ENCODE measurements at regions not wholly inside any gene's neighbourhood (a gene's known extent, or its start where the extent isn't known, plus 50 kb on each side); places are given as distances from the start of the nearest gene placed in this dataset.

DNA sequence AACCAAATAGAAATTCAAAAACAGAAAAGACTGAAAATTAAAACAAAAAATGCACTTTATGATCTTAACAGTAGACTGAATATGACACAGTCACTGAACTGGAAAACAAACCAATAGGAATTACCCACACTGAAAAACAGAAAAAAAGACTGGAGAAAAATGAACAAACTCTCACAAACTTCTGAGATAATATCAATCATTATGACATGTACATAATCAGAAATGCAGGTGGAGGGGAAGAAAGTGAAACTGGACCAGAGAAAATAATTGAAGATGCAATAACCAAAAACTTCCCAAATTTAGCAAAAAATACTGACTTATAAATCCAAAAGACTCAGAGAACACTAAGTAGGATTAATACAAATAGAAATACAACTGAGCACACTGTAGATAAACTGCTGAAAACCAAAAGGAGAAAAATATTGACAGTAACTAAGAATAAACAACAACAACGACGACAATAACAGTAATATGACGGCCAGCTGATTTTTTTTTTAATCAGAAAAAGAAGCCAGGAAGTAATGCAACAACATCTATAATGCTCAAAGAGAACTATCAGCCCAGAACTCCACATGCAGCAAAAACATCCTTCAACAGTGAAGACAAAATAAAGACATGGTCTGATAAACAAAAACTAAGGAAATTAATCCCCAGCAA lies 108.1 kb downstream of the ZFAND4 start:
- no peaks in the 10 kb centered on the region for H3K27me3 Mint-ChIP-seq (ENCODE audit: low read depth)
- POLR2A ChIA-PET: no interaction called here
- peaks cover 3% of the 10 kb centered on the region for H3K4me1 Mint-ChIP-seq
- CTCF ChIA-PET: no interaction called here
- TF ChIP-seq, protein P1, sequence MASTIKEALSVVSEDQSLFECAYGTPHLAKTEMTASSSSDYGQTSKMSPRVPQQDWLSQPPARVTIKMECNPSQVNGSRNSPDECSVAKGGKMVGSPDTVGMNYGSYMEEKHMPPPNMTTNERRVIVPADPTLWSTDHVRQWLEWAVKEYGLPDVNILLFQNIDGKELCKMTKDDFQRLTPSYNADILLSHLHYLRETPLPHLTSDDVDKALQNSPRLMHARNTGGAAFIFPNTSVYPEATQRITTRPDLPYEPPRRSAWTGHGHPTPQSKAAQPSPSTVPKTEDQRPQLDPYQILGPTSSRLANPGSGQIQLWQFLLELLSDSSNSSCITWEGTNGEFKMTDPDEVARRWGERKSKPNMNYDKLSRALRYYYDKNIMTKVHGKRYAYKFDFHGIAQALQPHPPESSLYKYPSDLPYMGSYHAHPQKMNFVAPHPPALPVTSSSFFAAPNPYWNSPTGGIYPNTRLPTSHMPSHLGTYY (CRISPR knock-in tag; IDR thresholded peaks at IDR 0.05): no peak
- TF ChIP-seq ZNF121 (CRISPR knock-in tag; IDR thresholded peaks at IDR 0.05): no peak
- no peak for TF ChIP-seq ELF4 (CRISPR knock-in tag; IDR thresholded peaks at IDR 0.05; ENCODE audit: low read depth)
- TF ChIP-seq GTF2I (CRISPR knock-in tag; conservative IDR thresholded peaks at IDR 0.05): no peak
- no peak for TF ChIP-seq ZNF416 (CRISPR knock-in tag; IDR thresholded peaks at IDR 0.05)
- no peak overlapping the region for H3K4me3 Mint-ChIP-seq
- no peak for ATAC-seq
- H3K9me3 Mint-ChIP-seq: peaks cover 17% of the 10 kb centered on the region
- peaks cover 13% of the 10 kb centered on the region for H3K36me3 Mint-ChIP-seq
- DNase-seq (ENCODE audit: low spot score): no peak
- no peak overlapping the region for H3K27ac Mint-ChIP-seq

DNA sequence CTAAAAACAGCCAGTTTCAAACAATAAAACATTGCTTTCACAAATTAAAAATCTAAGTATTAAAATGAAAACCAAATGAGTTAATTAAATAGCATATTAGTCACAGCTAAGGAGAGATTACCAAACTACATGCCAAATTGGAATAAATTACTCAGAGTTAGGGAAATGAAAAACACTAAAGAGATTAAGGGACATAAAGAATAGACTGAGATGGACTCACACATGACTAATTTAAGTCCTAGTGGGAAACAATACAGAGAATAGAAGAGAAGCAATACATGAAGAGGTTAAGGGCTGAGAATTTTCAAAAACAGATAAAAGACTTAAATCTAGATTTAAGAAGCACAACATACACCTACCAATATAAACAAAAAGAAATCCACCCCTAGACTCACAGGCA lies 110.6 kb downstream of the ZFAND4 start:
- POLR2A ChIA-PET: no interaction called here
- CTCF ChIA-PET: no interaction called here
- ATAC-seq (no peak), DNase-seq (ENCODE audit: low spot score) (no peak)
- H3K27me3 Mint-ChIP-seq (ENCODE audit: low read depth): no peaks in the 10 kb centered on the region
- no peak overlapping the region for H3K27ac Mint-ChIP-seq
- TF ChIP-seq FOXK1 (CRISPR knock-in tag; IDR thresholded peaks at IDR 0.05) (no peak), JUN (CRISPR knock-in tag; IDR thresholded peaks at IDR 0.05) (no peak), TEAD1 (CRISPR knock-in tag; IDR thresholded peaks at IDR 0.05) (no peak), ESRRA (CRISPR knock-in tag; IDR thresholded peaks at IDR 0.05; ENCODE audit: borderline replicate concordance) (no peak), ZNF263 (CRISPR knock-in tag; IDR thresholded peaks at IDR 0.05; ENCODE audit: low read depth) (no peak)
- TF ChIP-seq, protein P2, sequence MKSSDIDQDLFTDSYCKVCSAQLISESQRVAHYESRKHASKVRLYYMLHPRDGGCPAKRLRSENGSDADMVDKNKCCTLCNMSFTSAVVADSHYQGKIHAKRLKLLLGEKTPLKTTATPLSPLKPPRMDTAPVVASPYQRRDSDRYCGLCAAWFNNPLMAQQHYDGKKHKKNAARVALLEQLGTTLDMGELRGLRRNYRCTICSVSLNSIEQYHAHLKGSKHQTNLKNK (CRISPR knock-in tag; IDR thresholded peaks at IDR 0.05): no peak
- TF ChIP-seq, protein P3, sequence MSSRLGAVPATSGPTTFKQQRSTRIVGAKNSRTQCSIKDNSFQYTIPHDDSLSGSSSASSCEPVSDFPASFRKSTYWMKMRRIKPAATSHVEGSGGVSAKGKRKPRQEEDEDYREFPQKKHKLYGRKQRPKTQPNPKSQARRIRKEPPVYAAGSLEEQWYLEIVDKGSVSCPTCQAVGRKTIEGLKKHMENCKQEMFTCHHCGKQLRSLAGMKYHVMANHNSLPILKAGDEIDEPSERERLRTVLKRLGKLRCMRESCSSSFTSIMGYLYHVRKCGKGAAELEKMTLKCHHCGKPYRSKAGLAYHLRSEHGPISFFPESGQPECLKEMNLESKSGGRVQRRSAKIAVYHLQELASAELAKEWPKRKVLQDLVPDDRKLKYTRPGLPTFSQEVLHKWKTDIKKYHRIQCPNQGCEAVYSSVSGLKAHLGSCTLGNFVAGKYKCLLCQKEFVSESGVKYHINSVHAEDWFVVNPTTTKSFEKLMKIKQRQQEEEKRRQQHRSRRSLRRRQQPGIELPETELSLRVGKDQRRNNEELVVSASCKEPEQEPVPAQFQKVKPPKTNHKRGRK (CRISPR knock-in tag; IDR thresholded peaks at IDR 0.05; ENCODE audit: borderline replicate concordance): no peak
- TF ChIP-seq, protein P4, sequence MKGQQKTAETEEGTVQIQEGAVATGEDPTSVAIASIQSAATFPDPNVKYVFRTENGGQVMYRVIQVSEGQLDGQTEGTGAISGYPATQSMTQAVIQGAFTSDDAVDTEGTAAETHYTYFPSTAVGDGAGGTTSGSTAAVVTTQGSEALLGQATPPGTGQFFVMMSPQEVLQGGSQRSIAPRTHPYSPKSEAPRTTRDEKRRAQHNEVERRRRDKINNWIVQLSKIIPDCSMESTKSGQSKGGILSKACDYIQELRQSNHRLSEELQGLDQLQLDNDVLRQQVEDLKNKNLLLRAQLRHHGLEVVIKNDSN (CRISPR knock-in tag; IDR thresholded peaks at IDR 0.05): no peak
- no peak overlapping the region for H3K4me3 Mint-ChIP-seq
- peaks cover 14% of the 10 kb centered on the region for H3K4me1 Mint-ChIP-seq
- H3K36me3 Mint-ChIP-seq: peaks cover 14% of the 10 kb centered on the region
- H3K9me3 Mint-ChIP-seq: peaks cover 13% of the 10 kb centered on the region

DNA sequence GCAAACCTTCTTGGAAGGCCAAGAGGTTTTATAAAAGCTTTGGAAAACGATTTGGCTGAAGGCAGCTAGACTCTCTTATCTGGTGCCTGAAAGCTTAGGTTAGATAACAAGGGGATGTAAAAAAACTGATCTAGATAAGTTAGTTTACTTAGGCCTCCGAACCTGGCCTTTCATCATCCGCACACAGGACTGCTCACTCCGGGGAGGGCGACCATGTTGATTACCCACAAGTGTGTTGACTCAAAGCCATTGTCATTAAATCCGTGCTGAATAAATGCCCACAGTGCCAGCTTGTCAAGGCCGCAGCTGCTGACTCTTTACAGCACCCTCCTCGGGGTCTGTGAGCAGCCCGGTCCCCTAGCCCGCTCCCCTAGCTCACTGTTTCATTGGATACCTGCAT lies 112.3 kb downstream of the ZFAND4 start:
- DNase-seq (ENCODE audit: low spot score) (no peak), ATAC-seq (no peak)
- CTCF ChIA-PET: no interaction called here
- POLR2A ChIA-PET: no interaction called here
- Mint-ChIP-seq H3K9me3 (peaks cover 13% of the 10 kb centered on the region), H3K4me3 (no peak overlapping the region), H3K4me1 (peaks cover 22% of the 10 kb centered on the region), H3K27me3 (ENCODE audit: low read depth) (no peaks in the 10 kb centered on the region), H3K27ac (no peak overlapping the region), H3K36me3 (peaks cover 14% of the 10 kb centered on the region)
- 0 out of 2 replicates have a peak, but pooled peaks have one; percentile 24 for TF ChIP-seq GABPB1 (CRISPR knock-in tag; IDR thresholded peaks at IDR 0.05)
- no peak for TF ChIP-seq FOXP1 (CRISPR knock-in tag; IDR thresholded peaks at IDR 0.05; ENCODE audit: borderline replicate concordance)

DNA sequence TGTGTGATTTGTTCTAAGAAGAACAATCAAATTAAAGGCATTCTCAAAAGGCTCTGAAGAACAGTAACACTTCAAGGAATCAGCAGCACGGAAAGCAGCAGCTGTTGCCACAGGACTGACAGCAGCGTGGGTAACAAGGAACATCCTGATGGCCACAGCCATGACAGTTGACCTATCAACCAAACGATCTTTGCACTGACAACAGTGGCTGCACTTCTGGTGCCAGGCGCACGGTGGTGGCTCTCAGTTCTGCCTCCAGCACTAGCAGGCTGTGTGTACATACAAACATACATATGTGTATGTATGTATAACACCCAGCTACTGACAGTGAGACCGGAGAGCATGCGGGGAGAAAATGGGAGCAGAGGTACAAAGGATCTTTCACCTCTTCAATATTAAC lies 114.1 kb downstream of the ZFAND4 start:
- Mint-ChIP-seq H3K9me3 (peaks cover 13% of the 10 kb centered on the region), H3K36me3 (peaks cover 14% of the 10 kb centered on the region), H3K27me3 (ENCODE audit: low read depth) (no peaks in the 10 kb centered on the region), H3K4me1 (peaks cover 22% of the 10 kb centered on the region), H3K27ac (peak overlapping the region; percentile 94), H3K4me3 (no peak overlapping the region)
- ATAC-seq: no peak
- ChIA-PET CTCF (no interaction called here), POLR2A (no interaction called here)
- no peak for DNase-seq (ENCODE audit: low spot score)
- TF ChIP-seq, protein P2 (CRISPR knock-in tag; IDR thresholded peaks at IDR 0.05): no peak
- TF ChIP-seq, protein P5, sequence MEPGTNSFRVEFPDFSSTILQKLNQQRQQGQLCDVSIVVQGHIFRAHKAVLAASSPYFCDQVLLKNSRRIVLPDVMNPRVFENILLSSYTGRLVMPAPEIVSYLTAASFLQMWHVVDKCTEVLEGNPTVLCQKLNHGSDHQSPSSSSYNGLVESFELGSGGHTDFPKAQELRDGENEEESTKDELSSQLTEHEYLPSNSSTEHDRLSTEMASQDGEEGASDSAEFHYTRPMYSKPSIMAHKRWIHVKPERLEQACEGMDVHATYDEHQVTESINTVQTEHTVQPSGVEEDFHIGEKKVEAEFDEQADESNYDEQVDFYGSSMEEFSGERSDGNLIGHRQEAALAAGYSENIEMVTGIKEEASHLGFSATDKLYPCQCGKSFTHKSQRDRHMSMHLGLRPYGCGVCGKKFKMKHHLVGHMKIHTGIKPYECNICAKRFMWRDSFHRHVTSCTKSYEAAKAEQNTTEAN (CRISPR knock-in tag; IDR thresholded peaks at IDR 0.05): no peak
- TF ChIP-seq ESRRA (CRISPR knock-in tag; IDR thresholded peaks at IDR 0.05; ENCODE audit: borderline replicate concordance): no peak
- no peak for TF ChIP-seq HMGA2 (CRISPR knock-in tag; IDR thresholded peaks at IDR 0.05)
- no peak for TF ChIP-seq FOXK1 (CRISPR knock-in tag; IDR thresholded peaks at IDR 0.05)
- no peak for TF ChIP-seq ZBTB21 (CRISPR knock-in tag; IDR thresholded peaks at IDR 0.05; ENCODE audit: borderline replicate concordance)
